OCI-LY7 (cell line): ENCODE measurements at regions not wholly inside any gene's neighbourhood (a gene's known extent, or its start where the extent isn't known, plus 50 kb on each side); places are given as distances from the start of the nearest gene placed in this dataset.

Source experiments
- CTCF ChIP-seq: fragments of 200-600 bp; sonication (generic); conservative IDR thresholded peaks from 2 replicates; pipeline ENCODE4 v1.5.1; 2014; ENCODE audit warnings: mild to moderate bottlenecking, antibody characterized with exemption, low read length, moderate library complexity, mixed read lengths
- EZH2phosphoT487 ChIP-seq: fragments of 200-600 bp; sonication (generic); IDR thresholded peaks from 2 replicates; pipeline ENCODE4 v1.6.1; 2018; ENCODE audit warnings: low read depth, borderline replicate concordance, mild to moderate bottlenecking, mixed run types, antibody characterized with exemption, low read length, moderate library complexity, mixed read lengths

GRCh38 chr1:3992746-3993145 lies 92.7 kb upstream of the C1orf174 start:
- TF ChIP-seq CTCF (no peak), EZH2phosphoT487 (no peak)
